Upper lobe of left lung (tissue), 6 donors: ENCODE measurements at regions not wholly inside any gene's neighbourhood (a gene's known extent, or its start where the extent isn't known, plus 50 kb on each side); places are given as distances from the start of the nearest gene placed in this dataset.

Experiments used
- ATAC-seq, 2 donors: fragments of 200-7000 bp; cut with Tn5 transposase; one replicate each; pipeline ENCODE4 v1.9.1; 2022; ENCODE audit warnings: mild to moderate bottlenecking in 2 of 2, moderate library complexity in 2 of 2; ENCODE audit not compliant: low FRiP score in 2 of 2
- DNase-seq, 2 donors: peaks; one replicate each; pipeline ENCODE4 v3.0.0-alpha.2; 2019 to 2020
- H3K27ac ChIP-seq, 4 donors: fragments of 200-600 bp; sonication (generic); one replicate each; pipeline ENCODE4 v1.5.1; 2016 to 2019
- H3K27me3 ChIP-seq, 4 donors: fragments of 200-600 bp; sonication (generic); one replicate each; pipeline ENCODE4 v1.5.1; 2017 to 2019
- H3K36me3 ChIP-seq, 4 donors: fragments of 200-600 bp; sonication (generic); one replicate each; pipeline ENCODE4 v1.5.1; 2016 to 2019
- H3K4me1 ChIP-seq, 4 donors: fragments of 200-600 bp; sonication (generic); one replicate each; pipeline ENCODE4 v1.5.1; 2018 to 2019
- H3K4me3 ChIP-seq, 4 donors: fragments of 200-600 bp; sonication (generic); one replicate each; pipeline ENCODE4 v1.5.1; 2017 to 2019; ENCODE audit warnings: mild to moderate bottlenecking in 2 of 4, moderate library complexity in 1 of 4
- H3K9me3 ChIP-seq, 4 donors: fragments of 200-600 bp; sonication (generic); one replicate each; pipeline ENCODE4 v1.5.1; 2018 to 2019
- EP300 ChIP-seq, 4 donors: sonication (generic); formaldehyde crosslinking; IDR thresholded peaks; one replicate each; pipeline ENCODE4 v1.5.1; 2017; ENCODE audit warnings: antibody characterized with exemption in 4 of 4, control low read depth in 2 of 4
- POLR2A ChIP-seq, 4 donors: fragments of 450-650 bp; IDR thresholded peaks; one replicate each; pipeline ENCODE4 v1.5.1; 2016 to 2017; ENCODE audit warnings: antibody characterized with exemption in 4 of 4, mild to moderate bottlenecking in 2 of 4
- POLR2AphosphoS5 ChIP-seq, 2 donors: sonication (generic); formaldehyde crosslinking; IDR thresholded peaks; one replicate each; pipeline ENCODE4 v1.5.1; 2017; ENCODE audit warnings: antibody characterized with exemption in 2 of 2
- WGBS, 2 donors: methylation state at CpG; one replicate each; pipeline ENCODE4 v1.1.5; 2017 to 2018; 5-methylcytosine and 5-hydroxymethylcytosine counted together
- TF ChIP-seq, protein P1 (sequence below), 6 experiments: fragments of 450-650 bp in 4 of 6; fragments of 200-600 bp in 2 of 6; sonication (generic) in 2 of 6; IDR thresholded peaks; one replicate each; pipeline ENCODE4 v1.5.1; 2016 to 2019; ENCODE audit warnings: antibody characterized with exemption in 6 of 6
- donor health status: DM: no; HTN: no; CAD: no; lungs with moderate emphysema.
- donor health status: DM: no; HTN: yes; CAD: no; lungs with severe emphysema.

DNA sequence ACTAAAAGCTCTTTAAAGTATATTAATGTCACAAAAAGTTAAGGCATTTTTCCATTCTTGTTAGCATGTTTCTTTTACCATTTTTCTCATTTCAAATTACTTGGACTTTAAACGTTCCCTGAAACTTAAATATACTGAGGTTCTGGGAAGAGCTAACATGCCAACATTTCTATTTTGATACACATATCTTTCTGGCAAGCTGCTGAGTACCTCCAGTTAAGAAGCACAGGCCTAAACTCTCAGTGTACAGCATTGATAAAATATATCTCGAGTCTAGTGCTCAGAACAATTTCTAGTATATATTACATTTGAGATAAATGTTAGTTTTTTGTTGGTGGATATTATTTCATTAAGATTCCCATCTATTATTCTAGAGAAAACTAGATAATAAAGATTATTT is 612.9 kb upstream of the KCND2 start:
- no peak for TF ChIP-seq POLR2AphosphoS5 (IDR thresholded peaks at IDR 0.05)
- TF ChIP-seq POLR2A (IDR thresholded peaks at IDR 0.05), result no peak
- no peak for TF ChIP-seq EP300 (IDR thresholded peaks at IDR 0.05)
- TF ChIP-seq, protein P1, sequence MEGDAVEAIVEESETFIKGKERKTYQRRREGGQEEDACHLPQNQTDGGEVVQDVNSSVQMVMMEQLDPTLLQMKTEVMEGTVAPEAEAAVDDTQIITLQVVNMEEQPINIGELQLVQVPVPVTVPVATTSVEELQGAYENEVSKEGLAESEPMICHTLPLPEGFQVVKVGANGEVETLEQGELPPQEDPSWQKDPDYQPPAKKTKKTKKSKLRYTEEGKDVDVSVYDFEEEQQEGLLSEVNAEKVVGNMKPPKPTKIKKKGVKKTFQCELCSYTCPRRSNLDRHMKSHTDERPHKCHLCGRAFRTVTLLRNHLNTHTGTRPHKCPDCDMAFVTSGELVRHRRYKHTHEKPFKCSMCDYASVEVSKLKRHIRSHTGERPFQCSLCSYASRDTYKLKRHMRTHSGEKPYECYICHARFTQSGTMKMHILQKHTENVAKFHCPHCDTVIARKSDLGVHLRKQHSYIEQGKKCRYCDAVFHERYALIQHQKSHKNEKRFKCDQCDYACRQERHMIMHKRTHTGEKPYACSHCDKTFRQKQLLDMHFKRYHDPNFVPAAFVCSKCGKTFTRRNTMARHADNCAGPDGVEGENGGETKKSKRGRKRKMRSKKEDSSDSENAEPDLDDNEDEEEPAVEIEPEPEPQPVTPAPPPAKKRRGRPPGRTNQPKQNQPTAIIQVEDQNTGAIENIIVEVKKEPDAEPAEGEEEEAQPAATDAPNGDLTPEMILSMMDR (IDR thresholded peaks at IDR 0.05), result no peak
- no peaks in the 10 kb centered on the region for H3K4me1 ChIP-seq

DNA sequence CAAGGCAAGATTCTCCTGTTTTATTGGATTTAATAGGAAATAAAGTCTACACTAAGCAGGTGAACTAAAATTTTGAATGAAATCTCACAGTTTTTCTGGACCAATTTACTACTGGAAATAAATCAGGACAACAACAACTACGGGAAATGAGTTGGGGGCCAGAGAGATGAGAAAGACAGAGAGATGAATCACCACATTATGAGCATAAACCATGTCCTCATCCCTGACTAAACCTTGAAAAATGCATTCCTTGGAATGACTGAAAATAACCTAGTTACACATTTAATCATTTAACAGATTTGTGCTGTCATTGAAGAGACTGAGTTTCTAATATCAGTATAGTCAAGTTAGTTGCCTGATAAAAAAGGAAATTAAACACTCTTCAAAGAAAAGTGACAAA is 608.4 kb upstream of the KCND2 start:
- Histone ChIP-seq H3K36me3 (no peaks in the 10 kb centered on the region), H3K27ac (no peak overlapping the region), H3K9me3 (no peaks in the 10 kb centered on the region), H3K27me3 (no peaks in the 10 kb centered on the region), H3K4me3 (no peak overlapping the region), H3K4me1 (no peaks in the 10 kb centered on the region)
- WGBS, 2 donors, result 62 to 65% methylated on average over 1 of the region's 1 CpG
- ATAC-seq (peak in 1 of 2 donors; percentile 21), DNase-seq (no peak)
- TF ChIP-seq, protein P1 (IDR thresholded peaks at IDR 0.05), result no peak
- no peak for TF ChIP-seq POLR2AphosphoS5 (IDR thresholded peaks at IDR 0.05)

More for the DNA sequence above, 612.9 kb upstream of the KCND2 start:
- Histone ChIP-seq H3K36me3 (no peaks in the 10 kb centered on the region), H3K27ac (no peak overlapping the region), H3K9me3 (no peaks in the 10 kb centered on the region), H3K27me3 (no peaks in the 10 kb centered on the region), H3K4me3 (no peak overlapping the region)
- WGBS, 2 donors, result 60 to 65% methylated on average over 2 of the region's 2 CpGs
- DNase-seq (no peak), ATAC-seq (no peak)

DNA sequence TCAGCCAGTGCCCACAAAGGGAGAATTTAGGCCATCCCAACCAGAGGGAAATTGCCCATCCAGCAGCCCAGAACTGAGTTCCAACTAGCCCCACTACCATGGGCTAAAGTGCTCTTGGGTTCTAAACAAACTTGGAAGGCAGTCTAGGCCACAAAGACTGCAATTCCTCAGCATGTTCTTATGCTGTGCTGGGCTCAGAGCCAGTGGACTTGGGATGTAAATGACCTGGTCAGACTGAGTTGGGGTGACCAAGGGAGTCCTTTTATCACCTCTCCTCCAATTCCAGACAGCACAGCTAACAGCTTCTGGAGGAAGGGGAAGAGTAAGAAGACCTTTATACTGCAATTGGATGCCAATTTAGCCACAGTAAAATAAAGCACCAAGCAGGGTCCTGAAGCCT is 607.2 kb upstream of the KCND2 start:
- Histone ChIP-seq H3K4me1 (no peaks in the 10 kb centered on the region), H3K27me3 (no peaks in the 10 kb centered on the region), H3K4me3 (no peak overlapping the region), H3K27ac (no peak overlapping the region), H3K36me3 (no peaks in the 10 kb centered on the region), H3K9me3 (no peaks in the 10 kb centered on the region)
- ATAC-seq (no peak), DNase-seq (no peak)
- TF ChIP-seq POLR2AphosphoS5 (IDR thresholded peaks at IDR 0.05), result no peak
- TF ChIP-seq, protein P1 (IDR thresholded peaks at IDR 0.05), result no peak
- TF ChIP-seq POLR2A (IDR thresholded peaks at IDR 0.05), result no peak
- no peak for TF ChIP-seq EP300 (IDR thresholded peaks at IDR 0.05)

DNA sequence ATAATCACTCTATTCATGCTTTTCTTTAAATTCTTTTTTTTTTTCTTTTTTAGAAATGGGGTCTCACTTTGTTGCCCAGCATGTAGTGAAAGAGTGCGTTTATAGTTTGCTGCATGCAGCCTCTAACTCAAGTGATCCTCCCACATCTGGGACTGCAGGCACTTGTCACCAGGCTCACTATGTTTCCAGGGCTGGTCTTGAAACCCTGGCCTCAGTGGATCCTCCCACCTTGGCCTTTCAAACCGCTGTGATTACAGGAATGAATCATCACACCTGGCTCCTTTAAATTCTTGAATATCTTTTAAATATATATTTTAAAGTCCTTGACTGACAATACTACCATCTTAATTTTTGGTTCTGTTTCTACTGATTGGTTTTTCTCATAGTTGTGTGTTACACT is 591.6 kb upstream of the KCND2 start:
- H3K4me3 ChIP-seq, result no peak overlapping the region
- 74 to 80% methylated on average over 2 of the region's 2 CpGs for WGBS, 2 donors
- H3K36me3 ChIP-seq, result no peaks in the 10 kb centered on the region
- H3K4me1 ChIP-seq, result no peaks in the 10 kb centered on the region
- H3K27ac ChIP-seq, result no peak overlapping the region
- DNase-seq, result no peak
- no peaks in the 10 kb centered on the region for H3K27me3 ChIP-seq
- no peak for ATAC-seq
- TF ChIP-seq POLR2A (IDR thresholded peaks at IDR 0.05), result no peak
- TF ChIP-seq, protein P1 (IDR thresholded peaks at IDR 0.05), result no peak
- TF ChIP-seq POLR2AphosphoS5 (IDR thresholded peaks at IDR 0.05), result no peak
- TF ChIP-seq EP300 (IDR thresholded peaks at IDR 0.05), result no peak
- H3K9me3 ChIP-seq, result no peaks in the 10 kb centered on the region

DNA sequence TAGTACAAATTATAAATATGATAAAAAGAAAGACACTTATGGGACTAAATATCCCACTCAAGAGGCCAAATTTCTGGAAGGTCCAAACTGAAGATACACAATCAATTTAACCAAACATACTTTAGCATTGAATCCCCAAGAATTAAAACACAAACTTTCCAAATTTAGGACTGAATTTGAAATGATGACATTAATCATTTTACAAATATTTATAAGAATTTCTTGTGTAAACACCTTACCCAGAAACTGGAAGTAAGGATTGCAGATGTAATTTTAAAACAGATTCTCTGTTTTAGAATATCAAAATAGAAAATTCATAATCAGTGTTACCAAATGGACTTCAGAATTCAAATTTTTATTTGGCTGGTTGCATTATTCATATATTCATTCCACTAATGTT is 588.2 kb upstream of the KCND2 start:
- Histone ChIP-seq H3K4me1 (no peaks in the 10 kb centered on the region), H3K27me3 (no peaks in the 10 kb centered on the region), H3K4me3 (no peak overlapping the region), H3K27ac (no peak overlapping the region), H3K36me3 (no peaks in the 10 kb centered on the region), H3K9me3 (no peaks in the 10 kb centered on the region)
- DNase-seq, result no peak
- TF ChIP-seq EP300 (IDR thresholded peaks at IDR 0.05) (no peak), POLR2A (IDR thresholded peaks at IDR 0.05) (no peak), POLR2AphosphoS5 (IDR thresholded peaks at IDR 0.05) (no peak)
- TF ChIP-seq, protein P1 (IDR thresholded peaks at IDR 0.05), result no peak
- ATAC-seq, result no peak
